Panc1 (cell line): ENCODE measurements at regions not wholly inside any gene's neighbourhood (a gene's known extent, or its start where the extent isn't known, plus 50 kb on each side); places are given as distances from the start of the nearest gene placed in this dataset.

Experiments used
- CTCF ChIP-seq: fragments of 450-650 bp; IDR thresholded peaks from 2 replicates; pipeline ENCODE4 v1.5.1; 2017; ENCODE audit warnings: mild to moderate bottlenecking
- POLR2AphosphoS5 ChIP-seq: IDR thresholded peaks from 2 replicates; pipeline ENCODE4 v1.6.1; 2012; ENCODE audit warnings: mild to moderate bottlenecking, low read depth, low read length, moderate library complexity
- REST ChIP-seq, 2 experiments: IDR thresholded peaks; 2 replicates each; pipeline ENCODE4 v1.6.1; 2011 to 2012; ENCODE audit warnings: low read depth in 2 of 2, control low read depth in 1 of 2, low read length in 1 of 2, mild to moderate bottlenecking in 1 of 2, moderate library complexity in 1 of 2; ENCODE audit not compliant: insufficient read depth in 1 of 2
- SIN3A ChIP-seq: IDR thresholded peaks from 2 replicates; pipeline ENCODE4 v1.6.1; 2012; ENCODE audit warnings: low read depth, mild to moderate bottlenecking, low read length, moderate library complexity, borderline replicate concordance; ENCODE audit not compliant: insufficient read depth
- TCF7L2 ChIP-seq: IDR thresholded peaks from 2 replicates; pipeline ENCODE4 v1.6.1; 2011; ENCODE audit warnings: mild to moderate bottlenecking, low read depth, low read length, inconsistent platforms

- TF ChIP-seq CTCF (no peak), REST (IDR thresholded peaks at IDR 0.05; ENCODE audit: insufficient read depth in 1 of 2, low read depth in 2 of 2, low read length in 1 of 2) (no peak), POLR2AphosphoS5 (no peak), TCF7L2 (no peak), SIN3A (no peak)
These were observed 135.9 kb upstream of the KLF4 start for GRCh38 chr9:107625383-107625984.
